ENCODE measurements at regions not wholly inside any gene's neighbourhood (a gene's known extent, or its start where the extent isn't known, plus 50 kb on each side); places are given as distances from the start of the nearest gene placed in this dataset.

- Histone ChIP-seq H3K9me3 (ENCODE audit: control insufficient read depth, low read length) (no peaks in the 10 kb centered on the region), H3K4me1 (ENCODE audit: control insufficient read depth, insufficient read depth, low read length) (no peaks in the 10 kb centered on the region), H3K36me3 (ENCODE audit: control insufficient read depth, insufficient read depth, low read length) (no peaks in the 10 kb centered on the region), H3K27ac (ENCODE audit: insufficient read depth, low read depth, low read length, poor library complexity, severe bottlenecking) (no peak overlapping the region), H3K27me3 (ENCODE audit: control insufficient read depth, insufficient read depth, low read length, poor library complexity, severe bottlenecking) (no peaks in the 10 kb centered on the region), H3K4me3 (ENCODE audit: insufficient read depth, low read depth, low read length) (no peak overlapping the region)
- 84 to 87% methylated on average over 4 of the region's 4 CpGs for WGBS, 2 experiments
Observed at GRCh38 chr2:129813404-129813803, 166.1 kb upstream of the RAB6C start.

- no peaks in the 10 kb centered on the region for H3K4me1 ChIP-seq (ENCODE audit: control insufficient read depth, insufficient read depth, low read length)
- no peak overlapping the region for H3K27ac ChIP-seq (ENCODE audit: insufficient read depth, low read depth, low read length, poor library complexity, severe bottlenecking)
- no peaks in the 10 kb centered on the region for H3K9me3 ChIP-seq (ENCODE audit: control insufficient read depth, low read length)
- 93% methylated on average over 16 of the region's 16 CpGs for WGBS, 2 experiments
- H3K4me3 ChIP-seq (ENCODE audit: insufficient read depth, low read depth, low read length), result no peak overlapping the region
- H3K27me3 ChIP-seq (ENCODE audit: control insufficient read depth, insufficient read depth, low read length, poor library complexity, severe bottlenecking), result no peaks in the 10 kb centered on the region
- H3K36me3 ChIP-seq (ENCODE audit: control insufficient read depth, insufficient read depth, low read length), result no peaks in the 10 kb centered on the region
Observed at GRCh38 chr2:129816813-129817574, 162.5 kb upstream of the RAB6C start.

- 94 to 95% methylated on average over 7 of the region's 7 CpGs for WGBS, 2 experiments
- Histone ChIP-seq H3K4me1 (ENCODE audit: control insufficient read depth, insufficient read depth, low read length) (no peaks in the 10 kb centered on the region), H3K27ac (ENCODE audit: insufficient read depth, low read depth, low read length, poor library complexity, severe bottlenecking) (no peak overlapping the region), H3K9me3 (ENCODE audit: control insufficient read depth, low read length) (no peaks in the 10 kb centered on the region), H3K36me3 (ENCODE audit: control insufficient read depth, insufficient read depth, low read length) (no peaks in the 10 kb centered on the region), H3K4me3 (ENCODE audit: insufficient read depth, low read depth, low read length) (no peak overlapping the region), H3K27me3 (ENCODE audit: control insufficient read depth, insufficient read depth, low read length, poor library complexity, severe bottlenecking) (no peaks in the 10 kb centered on the region)
Observed at GRCh38 chr2:129819855-129820254, 159.6 kb upstream of the RAB6C start.

GRCh38 chr2:129820908-129821307, 158.6 kb upstream of the RAB6C start:
- 94% methylated on average over 6 of the region's 6 CpGs for WGBS, 2 experiments
- H3K36me3 ChIP-seq (ENCODE audit: control insufficient read depth, insufficient read depth, low read length), result no peaks in the 10 kb centered on the region
- H3K27ac ChIP-seq (ENCODE audit: insufficient read depth, low read depth, low read length, poor library complexity, severe bottlenecking), result no peak overlapping the region
- H3K27me3 ChIP-seq (ENCODE audit: control insufficient read depth, insufficient read depth, low read length, poor library complexity, severe bottlenecking), result no peaks in the 10 kb centered on the region
- no peaks in the 10 kb centered on the region for H3K9me3 ChIP-seq (ENCODE audit: control insufficient read depth, low read length)
- no peak overlapping the region for H3K4me3 ChIP-seq (ENCODE audit: insufficient read depth, low read depth, low read length)
- no peaks in the 10 kb centered on the region for H3K4me1 ChIP-seq (ENCODE audit: control insufficient read depth, insufficient read depth, low read length)

GRCh38 chr2:129821445-129821844, 158.0 kb upstream of the RAB6C start:
- 84 to 89% methylated on average over 4 of the region's 4 CpGs for WGBS, 2 experiments

GRCh38 chr2:129823044-129823443, 156.4 kb upstream of the RAB6C start:
- Histone ChIP-seq H3K4me3 (ENCODE audit: insufficient read depth, low read depth, low read length) (no peak overlapping the region), H3K9me3 (ENCODE audit: control insufficient read depth, low read length) (no peaks in the 10 kb centered on the region), H3K27ac (ENCODE audit: insufficient read depth, low read depth, low read length, poor library complexity, severe bottlenecking) (no peak overlapping the region), H3K27me3 (ENCODE audit: control insufficient read depth, insufficient read depth, low read length, poor library complexity, severe bottlenecking) (no peaks in the 10 kb centered on the region), H3K4me1 (ENCODE audit: control insufficient read depth, insufficient read depth, low read length) (peaks cover 7% of the 10 kb centered on the region), H3K36me3 (ENCODE audit: control insufficient read depth, insufficient read depth, low read length) (no peaks in the 10 kb centered on the region)
- 92 to 93% methylated on average over 10 of the region's 10 CpGs for WGBS, 2 experiments

More at GRCh38 chr2:129821445-129821844, 158.0 kb upstream of the RAB6C start:
- Histone ChIP-seq H3K27me3 (ENCODE audit: control insufficient read depth, insufficient read depth, low read length, poor library complexity, severe bottlenecking) (no peaks in the 10 kb centered on the region), H3K4me3 (ENCODE audit: insufficient read depth, low read depth, low read length) (no peak overlapping the region), H3K9me3 (ENCODE audit: control insufficient read depth, low read length) (no peaks in the 10 kb centered on the region), H3K4me1 (ENCODE audit: control insufficient read depth, insufficient read depth, low read length) (no peaks in the 10 kb centered on the region), H3K27ac (ENCODE audit: insufficient read depth, low read depth, low read length, poor library complexity, severe bottlenecking) (no peak overlapping the region), H3K36me3 (ENCODE audit: control insufficient read depth, insufficient read depth, low read length) (no peaks in the 10 kb centered on the region)

- H3K9me3 ChIP-seq (ENCODE audit: control insufficient read depth, low read length), result peaks cover 2% of the 10 kb centered on the region
- H3K27ac ChIP-seq (ENCODE audit: insufficient read depth, low read depth, low read length, poor library complexity, severe bottlenecking), result no peak overlapping the region
- H3K4me1 ChIP-seq (ENCODE audit: control insufficient read depth, insufficient read depth, low read length), result peaks cover 7% of the 10 kb centered on the region
- H3K36me3 ChIP-seq (ENCODE audit: control insufficient read depth, insufficient read depth, low read length), result no peaks in the 10 kb centered on the region
- H3K4me3 ChIP-seq (ENCODE audit: insufficient read depth, low read depth, low read length), result no peak overlapping the region
- WGBS, 2 experiments, result 42 to 44% methylated on average over 26 to 27 of the region's 27 CpGs
- no peaks in the 10 kb centered on the region for H3K27me3 ChIP-seq (ENCODE audit: control insufficient read depth, insufficient read depth, low read length, poor library complexity, severe bottlenecking)
Observed at GRCh38 chr2:129827311-129828090, 152.0 kb upstream of the RAB6C start.

- no peak overlapping the region for H3K4me3 ChIP-seq (ENCODE audit: insufficient read depth, low read depth, low read length)
- 81 to 89% methylated on average over 7 of the region's 7 CpGs for WGBS, 2 experiments
- H3K36me3 ChIP-seq (ENCODE audit: control insufficient read depth, insufficient read depth, low read length), result no peaks in the 10 kb centered on the region
- H3K9me3 ChIP-seq (ENCODE audit: control insufficient read depth, low read length), result peaks cover 2% of the 10 kb centered on the region
- H3K27ac ChIP-seq (ENCODE audit: insufficient read depth, low read depth, low read length, poor library complexity, severe bottlenecking), result no peak overlapping the region
- H3K27me3 ChIP-seq (ENCODE audit: control insufficient read depth, insufficient read depth, low read length, poor library complexity, severe bottlenecking), result no peaks in the 10 kb centered on the region
- peaks cover 7% of the 10 kb centered on the region for H3K4me1 ChIP-seq (ENCODE audit: control insufficient read depth, insufficient read depth, low read length)
Observed at GRCh38 chr2:129828792-129829191, 150.7 kb upstream of the RAB6C start.

- Histone ChIP-seq H3K4me3 (ENCODE audit: insufficient read depth, low read depth, low read length) (no peak overlapping the region), H3K4me1 (ENCODE audit: control insufficient read depth, insufficient read depth, low read length) (peaks cover 7% of the 10 kb centered on the region), H3K27ac (ENCODE audit: insufficient read depth, low read depth, low read length, poor library complexity, severe bottlenecking) (no peak overlapping the region), H3K36me3 (ENCODE audit: control insufficient read depth, insufficient read depth, low read length) (no peaks in the 10 kb centered on the region), H3K9me3 (ENCODE audit: control insufficient read depth, low read length) (peaks cover 2% of the 10 kb centered on the region), H3K27me3 (ENCODE audit: control insufficient read depth, insufficient read depth, low read length, poor library complexity, severe bottlenecking) (no peaks in the 10 kb centered on the region)
- WGBS, 2 experiments, result 94 to 95% methylated on average over 3 of the region's 3 CpGs
Observed at GRCh38 chr2:129829588-129829987, 149.9 kb upstream of the RAB6C start.

- H3K27ac ChIP-seq (ENCODE audit: insufficient read depth, low read depth, low read length, poor library complexity, severe bottlenecking), result no peak overlapping the region
- peaks cover 2% of the 10 kb centered on the region for H3K9me3 ChIP-seq (ENCODE audit: control insufficient read depth, low read length)
- no peak overlapping the region for H3K4me3 ChIP-seq (ENCODE audit: insufficient read depth, low read depth, low read length)
- WGBS, 2 experiments, result 77 to 98% methylated on average over 2 of the region's 2 CpGs
- no peaks in the 10 kb centered on the region for H3K36me3 ChIP-seq (ENCODE audit: control insufficient read depth, insufficient read depth, low read length)
- peaks cover 7% of the 10 kb centered on the region for H3K4me1 ChIP-seq (ENCODE audit: control insufficient read depth, insufficient read depth, low read length)
- H3K27me3 ChIP-seq (ENCODE audit: control insufficient read depth, insufficient read depth, low read length, poor library complexity, severe bottlenecking), result no peaks in the 10 kb centered on the region
Observed at GRCh38 chr2:129831018-129831417, 148.4 kb upstream of the RAB6C start.
